ENCODE measurements at regions not wholly inside any gene's neighbourhood (a gene's known extent, or its start where the extent isn't known, plus 50 kb on each side); places are given as distances from the start of the nearest gene placed in this dataset.

GRCh38 chr13:44197791-44198770 is 175.5 kb upstream of the SERP2 start:
- Histone ChIP-seq H3K27me3 (replicated peaks; ENCODE audit: insufficient read depth) (no peaks in the 10 kb centered on the region), H3K36me3 (no peaks in the 10 kb centered on the region), H3K4me3 (no peak overlapping the region), H3K4me1 (ENCODE audit: control insufficient read depth in 1 of 2, low read depth in 2 of 2) (no peaks in the 10 kb centered on the region), H3K27ac (no peak overlapping the region), H3K9me3 (no peaks in the 10 kb centered on the region)
- TF ChIP-seq CTCF (IDR thresholded peaks at IDR 0.05), result no peak
- ATAC-seq (ENCODE audit: insufficient number of reproducible peaks, low FRiP score, low read depth), result no peak
- no peak for DNase-seq (ENCODE audit: low spot score)

GRCh38 chr13:44198826-44199225 is 174.8 kb upstream of the SERP2 start:
- no peak for TF ChIP-seq CTCF (IDR thresholded peaks at IDR 0.05)
- Histone ChIP-seq H3K9me3 (no peaks in the 10 kb centered on the region), H3K4me3 (no peak overlapping the region), H3K36me3 (no peaks in the 10 kb centered on the region), H3K4me1 (ENCODE audit: control insufficient read depth in 1 of 2, low read depth in 2 of 2) (no peaks in the 10 kb centered on the region), H3K27ac (no peak overlapping the region), H3K27me3 (replicated peaks; ENCODE audit: insufficient read depth) (no peaks in the 10 kb centered on the region)
- no peak for DNase-seq (ENCODE audit: low spot score)
- ATAC-seq (ENCODE audit: insufficient number of reproducible peaks, low FRiP score, low read depth), result no peak

GRCh38 chr13:44199627-44200207 is 173.9 kb upstream of the SERP2 start:
- no peak overlapping the region for H3K27ac ChIP-seq
- DNase-seq (ENCODE audit: low spot score) (no peak), ATAC-seq (ENCODE audit: insufficient number of reproducible peaks, low FRiP score, low read depth) (no peak)
- no peak overlapping the region for H3K4me3 ChIP-seq
- H3K9me3 ChIP-seq, result no peaks in the 10 kb centered on the region
- no peaks in the 10 kb centered on the region for H3K27me3 ChIP-seq (replicated peaks; ENCODE audit: insufficient read depth)
- no peaks in the 10 kb centered on the region for H3K36me3 ChIP-seq
- TF ChIP-seq CTCF (IDR thresholded peaks at IDR 0.05), result no peak
- H3K4me1 ChIP-seq (ENCODE audit: control insufficient read depth in 1 of 2, low read depth in 2 of 2), result no peaks in the 10 kb centered on the region

GRCh38 chr13:44206434-44206833 is 167.2 kb upstream of the SERP2 start:
- no peak for TF ChIP-seq CTCF (IDR thresholded peaks at IDR 0.05)
- no peaks in the 10 kb centered on the region for H3K9me3 ChIP-seq
- DNase-seq (ENCODE audit: low spot score) (no peak), ATAC-seq (ENCODE audit: insufficient number of reproducible peaks, low FRiP score, low read depth) (no peak)
- no peak overlapping the region for H3K4me3 ChIP-seq
- no peaks in the 10 kb centered on the region for H3K27me3 ChIP-seq (replicated peaks; ENCODE audit: insufficient read depth)
- H3K36me3 ChIP-seq, result no peaks in the 10 kb centered on the region
- H3K4me1 ChIP-seq (ENCODE audit: control insufficient read depth in 1 of 2, low read depth in 2 of 2), result peaks cover 0 to 4% of the 10 kb centered on the region in 2 donors
- H3K27ac ChIP-seq, result no peak overlapping the region

GRCh38 chr13:44207476-44207875 is 166.1 kb upstream of the SERP2 start:
- H3K36me3 ChIP-seq, result no peaks in the 10 kb centered on the region
- no peak overlapping the region for H3K4me3 ChIP-seq
- no peaks in the 10 kb centered on the region for H3K27me3 ChIP-seq (replicated peaks; ENCODE audit: insufficient read depth)
- no peak for TF ChIP-seq CTCF (IDR thresholded peaks at IDR 0.05)
- no peak for ATAC-seq (ENCODE audit: insufficient number of reproducible peaks, low FRiP score, low read depth)
- no peak for DNase-seq (ENCODE audit: low spot score)
- no peaks in the 10 kb centered on the region for H3K9me3 ChIP-seq
- peaks cover 0 to 9% of the 10 kb centered on the region in 2 donors for H3K4me1 ChIP-seq (ENCODE audit: control insufficient read depth in 1 of 2, low read depth in 2 of 2)
- H3K27ac ChIP-seq, result no peak overlapping the region
